ENCODE measurements at regions not wholly inside any gene's neighbourhood (a gene's known extent, or its start where the extent isn't known, plus 50 kb on each side); places are given as distances from the start of the nearest gene placed in this dataset.

- no peaks in the 10 kb centered on the region for H3K79me2 ChIP-seq (ENCODE audit: insufficient read depth, low read length)
- POLR2A ChIA-PET, result no interaction called here
- CTCF ChIA-PET (ENCODE audit: low intra/inter-chr PET ratio, low total read pairs), result no interaction called here
These were observed 236.1 kb upstream of the CDH5 start for GRCh38 chr16:66130296-66130905.

More at GRCh38 chr16:66130296-66130905, 236.1 kb upstream of the CDH5 start:
- Histone ChIP-seq H3K9me3 (ENCODE audit: low read length) (no peaks in the 10 kb centered on the region), H3K27ac (ENCODE audit: extremely low read length, insufficient read depth, low read length) (no peak overlapping the region), H3K4me3 (replicated peaks in 1 of 3; ENCODE audit: insufficient read depth in 1 of 3, low read depth in 2 of 3, low read length in 3 of 3) (no peak overlapping the region), H3K4me1 (ENCODE audit: insufficient read depth, low read length) (no peaks in the 10 kb centered on the region), H3K9ac (ENCODE audit: insufficient read depth, low read depth, low read length) (no peak overlapping the region), H3K27me3 (ENCODE audit: control insufficient read depth in 1 of 2, insufficient read depth in 2 of 2, low read length in 2 of 2) (peaks cover 7 to 54% of the 10 kb centered on the region in 2 experiments), H3K36me3 (replicated peaks in 1 of 2; ENCODE audit: control insufficient read depth in 1 of 2, insufficient read depth in 2 of 2, low read length in 2 of 2) (no peaks in the 10 kb centered on the region), H4K20me1 (ENCODE audit: insufficient read depth, low read length) (no peaks in the 10 kb centered on the region), H3K4me2 (ENCODE audit: low read depth, low read length) (no peak overlapping the region), H2AFZ (ENCODE audit: low read length) (no peak overlapping the region)
- in situ Hi-C loops (cut with HindIII; ENCODE audit: extremely low pct_ligation_motif_present, low pct_unique_long_range_greater_than_20kb) (no loop called here), intact Hi-C loops (cut with micrococcal nuclease; ENCODE audit: unreplicated experiment) (no loop called here)
- TF ChIP-seq, protein P1, sequence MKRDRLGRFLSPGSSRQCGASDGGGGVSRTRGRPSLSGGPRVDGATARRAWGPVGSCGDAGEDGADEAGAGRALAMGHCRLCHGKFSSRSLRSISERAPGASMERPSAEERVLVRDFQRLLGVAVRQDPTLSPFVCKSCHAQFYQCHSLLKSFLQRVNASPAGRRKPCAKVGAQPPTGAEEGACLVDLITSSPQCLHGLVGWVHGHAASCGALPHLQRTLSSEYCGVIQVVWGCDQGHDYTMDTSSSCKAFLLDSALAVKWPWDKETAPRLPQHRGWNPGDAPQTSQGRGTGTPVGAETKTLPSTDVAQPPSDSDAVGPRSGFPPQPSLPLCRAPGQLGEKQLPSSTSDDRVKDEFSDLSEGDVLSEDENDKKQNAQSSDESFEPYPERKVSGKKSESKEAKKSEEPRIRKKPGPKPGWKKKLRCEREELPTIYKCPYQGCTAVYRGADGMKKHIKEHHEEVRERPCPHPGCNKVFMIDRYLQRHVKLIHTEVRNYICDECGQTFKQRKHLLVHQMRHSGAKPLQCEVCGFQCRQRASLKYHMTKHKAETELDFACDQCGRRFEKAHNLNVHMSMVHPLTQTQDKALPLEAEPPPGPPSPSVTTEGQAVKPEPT (CRISPR knock-in tag; IDR thresholded peaks at IDR 0.05; ENCODE audit: low read depth), result no peak
- TF ChIP-seq, protein P2, sequence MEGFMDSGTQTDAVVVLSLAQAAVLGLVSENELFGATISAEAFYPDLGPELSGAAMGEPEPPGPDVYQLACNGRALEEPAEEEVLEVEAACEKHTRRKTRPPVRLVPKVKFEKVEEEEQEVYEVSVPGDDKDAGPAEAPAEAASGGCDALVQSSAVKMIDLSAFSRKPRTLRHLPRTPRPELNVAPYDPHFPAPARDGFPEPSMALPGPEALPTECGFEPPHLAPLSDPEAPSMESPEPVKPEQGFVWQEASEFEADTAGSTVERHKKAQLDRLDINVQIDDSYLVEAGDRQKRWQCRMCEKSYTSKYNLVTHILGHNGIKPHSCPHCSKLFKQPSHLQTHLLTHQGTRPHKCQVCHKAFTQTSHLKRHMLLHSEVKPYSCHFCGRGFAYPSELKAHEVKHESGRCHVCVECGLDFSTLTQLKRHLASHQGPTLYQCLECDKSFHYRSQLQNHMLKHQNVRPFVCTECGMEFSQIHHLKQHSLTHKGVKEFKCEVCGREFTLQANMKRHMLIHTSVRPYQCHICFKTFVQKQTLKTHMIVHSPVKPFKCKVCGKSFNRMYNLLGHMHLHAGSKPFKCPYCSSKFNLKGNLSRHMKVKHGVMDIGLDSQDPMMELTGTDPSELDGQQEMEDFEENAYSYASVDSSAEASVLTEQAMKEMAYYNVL (CRISPR knock-in tag; IDR thresholded peaks at IDR 0.05; ENCODE audit: borderline replicate concordance), result no peak
- no peak for TF ChIP-seq HDAC2 (CRISPR knock-in tag; IDR thresholded peaks at IDR 0.05)
- no peak for TF ChIP-seq NCOA5 (CRISPR knock-in tag; IDR thresholded peaks at IDR 0.05)
- TF ChIP-seq, protein P3, sequence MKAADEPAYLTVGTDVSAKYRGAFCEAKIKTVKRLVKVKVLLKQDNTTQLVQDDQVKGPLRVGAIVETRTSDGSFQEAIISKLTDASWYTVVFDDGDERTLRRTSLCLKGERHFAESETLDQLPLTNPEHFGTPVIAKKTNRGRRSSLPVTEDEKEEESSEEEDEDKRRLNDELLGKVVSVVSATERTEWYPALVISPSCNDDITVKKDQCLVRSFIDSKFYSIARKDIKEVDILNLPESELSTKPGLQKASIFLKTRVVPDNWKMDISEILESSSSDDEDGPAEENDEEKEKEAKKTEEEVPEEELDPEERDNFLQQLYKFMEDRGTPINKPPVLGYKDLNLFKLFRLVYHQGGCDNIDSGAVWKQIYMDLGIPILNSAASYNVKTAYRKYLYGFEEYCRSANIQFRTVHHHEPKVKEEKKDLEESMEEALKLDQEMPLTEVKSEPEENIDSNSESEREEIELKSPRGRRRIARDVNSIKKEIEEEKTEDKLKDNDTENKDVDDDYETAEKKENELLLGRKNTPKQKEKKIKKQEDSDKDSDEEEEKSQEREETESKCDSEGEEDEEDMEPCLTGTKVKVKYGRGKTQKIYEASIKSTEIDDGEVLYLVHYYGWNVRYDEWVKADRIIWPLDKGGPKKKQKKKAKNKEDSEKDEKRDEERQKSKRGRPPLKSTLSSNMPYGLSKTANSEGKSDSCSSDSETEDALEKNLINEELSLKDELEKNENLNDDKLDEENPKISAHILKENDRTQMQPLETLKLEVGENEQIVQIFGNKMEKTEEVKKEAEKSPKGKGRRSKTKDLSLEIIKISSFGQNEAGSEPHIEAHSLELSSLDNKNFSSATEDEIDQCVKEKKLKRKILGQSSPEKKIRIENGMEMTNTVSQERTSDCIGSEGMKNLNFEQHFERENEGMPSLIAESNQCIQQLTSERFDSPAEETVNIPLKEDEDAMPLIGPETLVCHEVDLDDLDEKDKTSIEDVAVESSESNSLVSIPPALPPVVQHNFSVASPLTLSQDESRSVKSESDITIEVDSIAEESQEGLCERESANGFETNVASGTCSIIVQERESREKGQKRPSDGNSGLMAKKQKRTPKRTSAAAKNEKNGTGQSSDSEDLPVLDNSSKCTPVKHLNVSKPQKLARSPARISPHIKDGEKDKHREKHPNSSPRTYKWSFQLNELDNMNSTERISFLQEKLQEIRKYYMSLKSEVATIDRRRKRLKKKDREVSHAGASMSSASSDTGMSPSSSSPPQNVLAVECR (CRISPR knock-in tag; IDR thresholded peaks at IDR 0.05; ENCODE audit: borderline replicate concordance), result no peak
- TF ChIP-seq KAT8 (CRISPR knock-in tag; IDR thresholded peaks at IDR 0.05), result no peak
- TF ChIP-seq ZNF329 (CRISPR knock-in tag; IDR thresholded peaks at IDR 0.05; ENCODE audit: low read depth), result no peak
- no peak for TF ChIP-seq ZNF776 (CRISPR knock-in tag; IDR thresholded peaks at IDR 0.05)
- TF ChIP-seq ZNF597 (CRISPR knock-in tag; IDR thresholded peaks at IDR 0.05), result no peak
- TF ChIP-seq EZH2 (conservative IDR thresholded peaks at IDR 0.05; ENCODE audit: low read depth, low read length), result no peak
- TF ChIP-seq ZNF713 (CRISPR knock-in tag; IDR thresholded peaks at IDR 0.05), result no peak
- TF ChIP-seq RFXANK (CRISPR knock-in tag; IDR thresholded peaks at IDR 0.05), result no peak
- TF ChIP-seq ZBTB34 (CRISPR knock-in tag; IDR thresholded peaks at IDR 0.05), result no peak
- WGBS (ENCODE audit: low lambda C conversion rate), result 1% methylated on average over 5 of the region's 5 CpGs
- FAIRE-seq (no peak), DNase-seq (ENCODE audit: low spot score) (no peak), ATAC-seq (no peak)
- no TSS peak for BruUV-seq (replicated peaks)
